Activated CD8-positive, alpha-beta T cell treated with anti-CD3 and anti-CD28 coated beads for 36 hours (primary cell): ENCODE measurements at regions not wholly inside any gene's neighbourhood (a gene's known extent, or its start where the extent isn't known, plus 50 kb on each side); places are given as distances from the start of the nearest gene placed in this dataset.

Experiments
- ATAC-seq: fragments of 200-7000 bp; cut with Tn5 transposase; one replicate; pipeline ENCODE4 v1.10.0; 2021; ENCODE audit warnings: mild to moderate bottlenecking, moderate library complexity
- CTCF ChIA-PET: fragments of 350-600 bp; sonication (Branson Sonifier 250); formaldehyde crosslinking; loops from one replicate; lab custom pipeline; 2021; ENCODE audit warnings: antibody characterized with exemption; lab: Charles Lee
- POLR2A ChIA-PET: fragments of 350-600 bp; sonication (Branson Sonifier 250); formaldehyde crosslinking; loops from one replicate; lab custom pipeline; 2021; ENCODE audit warnings: antibody characterized with exemption; lab: Charles Lee
- DNase-seq: peaks from one replicate; pipeline ENCODE4 v3.0.0-alpha.2; 2020
- H3K27ac Mint-ChIP-seq: one replicate; pipeline ENCODE4 v1.8.0; 2021; ENCODE audit warnings: mild to moderate bottlenecking, mixed read lengths
- H3K27me3 Mint-ChIP-seq: one replicate; pipeline ENCODE4 v1.8.0; 2021; ENCODE audit warnings: mixed read lengths
- H3K36me3 Mint-ChIP-seq: one replicate; pipeline ENCODE4 v1.8.0; 2021; ENCODE audit warnings: low read depth, mixed read lengths
- H3K4me1 Mint-ChIP-seq: one replicate; pipeline ENCODE4 v1.8.0; 2021; ENCODE audit warnings: low read depth, mixed read lengths
- H3K4me3 Mint-ChIP-seq: one replicate; pipeline ENCODE4 v1.8.0; 2021; ENCODE audit warnings: mild to moderate bottlenecking, moderate library complexity, mixed read lengths
- H3K9me3 Mint-ChIP-seq: one replicate; pipeline ENCODE4 v1.8.0; 2021; ENCODE audit warnings: mixed read lengths
- CTCF ChIP-seq: fragments of 200-600 bp; IDR thresholded peaks from one replicate; pipeline ENCODE4 v1.8.0; 2022; ENCODE audit warnings: antibody characterized with exemption, mild to moderate bottlenecking
- intact Hi-C: fragments of 100-400 bp; cut with micrococcal nuclease; formaldehyde crosslinking; loops from one replicate; pipeline ENCODE4 v1.10.0; 2022

GRCh38 chr15:69557020-69557706, 104.5 kb downstream of the RPLP1 start:
- ChIA-PET CTCF (interaction anchor here (0.7 to 1.2 kb wide), 2 partner anchors 82 to 171 kb away, joined by 3 read pairs; no protein-coding TSS in a partner anchor), POLR2A (interaction anchor here (1.4 kb wide), 1 partner anchor 19 kb away, joined by 3 read pairs; no protein-coding TSS in a partner anchor)

GRCh38 chr15:69557707-69558409, 105.2 kb downstream of the RPLP1 start:
- CTCF ChIA-PET = interaction anchor here (1.0 to 1.2 kb wide), 2 partner anchors 82 to 171 kb away, joined by 3 read pairs; no protein-coding TSS in a partner anchor
- peaks cover 8% of the 10 kb centered on the region for H3K4me1 Mint-ChIP-seq
- no peak overlapping the region for H3K4me3 Mint-ChIP-seq
- H3K9me3 Mint-ChIP-seq = no peaks in the 10 kb centered on the region
- intact Hi-C loops = no loop called here
- TF ChIP-seq CTCF = no peak
- H3K36me3 Mint-ChIP-seq = no peaks in the 10 kb centered on the region
- ATAC-seq (no peak), DNase-seq (no peak)
- H3K27ac Mint-ChIP-seq = no peak overlapping the region
- H3K27me3 Mint-ChIP-seq = peaks cover 3% of the 10 kb centered on the region
- POLR2A ChIA-PET = interaction anchor here (1.4 kb wide), 1 partner anchor 20 kb away, joined by 3 read pairs; no protein-coding TSS in a partner anchor

More at GRCh38 chr15:69557020-69557706, 104.5 kb downstream of the RPLP1 start:
- DNase-seq (no peak), ATAC-seq (no peak)
- H3K36me3 Mint-ChIP-seq = no peaks in the 10 kb centered on the region
- H3K4me1 Mint-ChIP-seq = peaks cover 8% of the 10 kb centered on the region
- no peak for TF ChIP-seq CTCF
- peaks cover 3% of the 10 kb centered on the region for H3K27me3 Mint-ChIP-seq
- H3K27ac Mint-ChIP-seq = no peak overlapping the region
- no peak overlapping the region for H3K4me3 Mint-ChIP-seq
- intact Hi-C loops = no loop called here
- H3K9me3 Mint-ChIP-seq = no peaks in the 10 kb centered on the region

GRCh38 chr15:69559440-69560190, 107.0 kb downstream of the RPLP1 start:
- H3K36me3 Mint-ChIP-seq = no peaks in the 10 kb centered on the region
- no peak overlapping the region for H3K4me3 Mint-ChIP-seq
- ATAC-seq = peak; percentile 93
- ChIA-PET CTCF (interaction anchor here (1.0 kb wide), 1 partner anchor 17 kb away, joined by 5 read pairs; no protein-coding TSS in a partner anchor), POLR2A (interaction anchor here (1.4 kb wide), 1 partner anchor 32 kb away, joined by 3 read pairs; no protein-coding TSS in a partner anchor)
- H3K27ac Mint-ChIP-seq = no peak overlapping the region
- intact Hi-C loops = no loop called here
- H3K4me1 Mint-ChIP-seq = peaks cover 8% of the 10 kb centered on the region
- TF ChIP-seq CTCF = no peak
- no peaks in the 10 kb centered on the region for H3K9me3 Mint-ChIP-seq
- peak; percentile 54 for DNase-seq
- peaks cover 3% of the 10 kb centered on the region for H3K27me3 Mint-ChIP-seq

GRCh38 chr15:69561071-69561784, 108.6 kb downstream of the RPLP1 start:
- Mint-ChIP-seq H3K9me3 (no peaks in the 10 kb centered on the region), H3K4me3 (no peak overlapping the region), H3K27me3 (peaks cover 3% of the 10 kb centered on the region), H3K36me3 (no peaks in the 10 kb centered on the region), H3K4me1 (peaks cover 8% of the 10 kb centered on the region), H3K27ac (no peak overlapping the region)
- CTCF ChIA-PET = interaction anchor here (0.7 to 1.2 kb wide), 3 partner anchors 82 to 1002 kb away, joined by 3 read pairs; no protein-coding TSS in a partner anchor
- no peak for TF ChIP-seq CTCF
- intact Hi-C loops = no loop called here
- POLR2A ChIA-PET = interaction anchor here (1.4 kb wide), 2 partner anchors 10 to 33 kb away, joined by 3 to 9 read pairs; no protein-coding TSS in a partner anchor
- DNase-seq (no peak), ATAC-seq (no peak)
